ENCODE measurements at regions not wholly inside any gene's neighbourhood (a gene's known extent, or its start where the extent isn't known, plus 50 kb on each side); places are given as distances from the start of the nearest gene placed in this dataset.

- no peak for DNase-seq (ENCODE audit: low read depth, low spot score)
- in situ Hi-C loops (cut with HindIII; ENCODE audit: low sequenced_read_pairs), result no loop called here
- TF ChIP-seq, protein P1, sequence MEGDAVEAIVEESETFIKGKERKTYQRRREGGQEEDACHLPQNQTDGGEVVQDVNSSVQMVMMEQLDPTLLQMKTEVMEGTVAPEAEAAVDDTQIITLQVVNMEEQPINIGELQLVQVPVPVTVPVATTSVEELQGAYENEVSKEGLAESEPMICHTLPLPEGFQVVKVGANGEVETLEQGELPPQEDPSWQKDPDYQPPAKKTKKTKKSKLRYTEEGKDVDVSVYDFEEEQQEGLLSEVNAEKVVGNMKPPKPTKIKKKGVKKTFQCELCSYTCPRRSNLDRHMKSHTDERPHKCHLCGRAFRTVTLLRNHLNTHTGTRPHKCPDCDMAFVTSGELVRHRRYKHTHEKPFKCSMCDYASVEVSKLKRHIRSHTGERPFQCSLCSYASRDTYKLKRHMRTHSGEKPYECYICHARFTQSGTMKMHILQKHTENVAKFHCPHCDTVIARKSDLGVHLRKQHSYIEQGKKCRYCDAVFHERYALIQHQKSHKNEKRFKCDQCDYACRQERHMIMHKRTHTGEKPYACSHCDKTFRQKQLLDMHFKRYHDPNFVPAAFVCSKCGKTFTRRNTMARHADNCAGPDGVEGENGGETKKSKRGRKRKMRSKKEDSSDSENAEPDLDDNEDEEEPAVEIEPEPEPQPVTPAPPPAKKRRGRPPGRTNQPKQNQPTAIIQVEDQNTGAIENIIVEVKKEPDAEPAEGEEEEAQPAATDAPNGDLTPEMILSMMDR (IDR thresholded peaks at IDR 0.05; ENCODE audit: low read depth, low read length), result no peak
- no peak overlapping the region for H3K4me3 ChIP-seq (ENCODE audit: low read depth, low read length)
Measured at GRCh38 chr20:50272724-50273446, 82.3 kb downstream of the CEBPB start.

DNA sequence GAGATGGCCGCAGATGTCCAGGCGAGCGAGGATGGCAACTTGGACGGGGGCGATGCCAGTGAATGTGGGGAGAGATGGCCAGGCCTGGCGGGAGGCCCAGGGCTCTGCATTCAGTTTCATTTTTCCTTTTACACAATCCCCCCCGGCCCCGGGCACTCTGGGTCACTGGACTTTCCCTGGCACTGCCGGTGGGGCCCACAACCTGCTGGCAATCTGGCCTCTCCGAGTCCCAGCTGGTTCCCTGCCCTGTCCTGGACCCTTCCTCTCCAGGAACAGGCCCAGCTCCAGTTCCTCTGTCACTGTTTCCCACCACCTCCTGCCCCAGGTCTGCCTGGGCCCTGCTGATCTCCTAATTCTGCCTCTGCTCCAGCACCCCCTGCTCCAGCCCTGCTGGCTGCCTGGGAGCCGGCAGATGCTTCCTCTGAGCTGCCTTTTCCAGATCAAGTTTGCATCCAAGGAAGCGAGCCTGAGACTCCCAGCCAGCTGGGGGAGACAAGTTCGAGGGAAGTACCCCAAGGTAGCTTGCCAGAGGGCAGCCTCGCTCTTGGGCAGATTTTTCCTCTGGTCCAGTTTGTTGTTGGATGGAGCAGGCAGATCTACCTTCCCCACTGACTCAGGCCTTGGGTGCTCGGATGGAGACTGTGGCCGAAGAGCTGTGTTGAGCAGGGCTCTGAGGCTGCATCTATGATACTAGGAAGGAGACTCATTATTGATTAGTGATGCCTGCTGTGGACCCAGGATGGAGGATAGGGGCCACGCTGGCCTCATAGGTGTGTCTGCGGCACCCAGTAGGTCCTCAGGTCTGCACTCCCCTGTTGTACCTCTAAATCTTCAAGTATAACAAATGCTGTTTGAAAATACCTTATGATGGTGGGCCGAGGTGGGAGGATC is 83.2 kb downstream of the CEBPB start:
- DNase-seq (ENCODE audit: low read depth, low spot score), result no peak
- in situ Hi-C loops (cut with HindIII; ENCODE audit: low sequenced_read_pairs), result no loop called here
- no peak overlapping the region for H3K4me3 ChIP-seq (ENCODE audit: low read depth, low read length)
- TF ChIP-seq, protein P1 (IDR thresholded peaks at IDR 0.05; ENCODE audit: low read depth, low read length), result peak; percentile 3

DNA sequence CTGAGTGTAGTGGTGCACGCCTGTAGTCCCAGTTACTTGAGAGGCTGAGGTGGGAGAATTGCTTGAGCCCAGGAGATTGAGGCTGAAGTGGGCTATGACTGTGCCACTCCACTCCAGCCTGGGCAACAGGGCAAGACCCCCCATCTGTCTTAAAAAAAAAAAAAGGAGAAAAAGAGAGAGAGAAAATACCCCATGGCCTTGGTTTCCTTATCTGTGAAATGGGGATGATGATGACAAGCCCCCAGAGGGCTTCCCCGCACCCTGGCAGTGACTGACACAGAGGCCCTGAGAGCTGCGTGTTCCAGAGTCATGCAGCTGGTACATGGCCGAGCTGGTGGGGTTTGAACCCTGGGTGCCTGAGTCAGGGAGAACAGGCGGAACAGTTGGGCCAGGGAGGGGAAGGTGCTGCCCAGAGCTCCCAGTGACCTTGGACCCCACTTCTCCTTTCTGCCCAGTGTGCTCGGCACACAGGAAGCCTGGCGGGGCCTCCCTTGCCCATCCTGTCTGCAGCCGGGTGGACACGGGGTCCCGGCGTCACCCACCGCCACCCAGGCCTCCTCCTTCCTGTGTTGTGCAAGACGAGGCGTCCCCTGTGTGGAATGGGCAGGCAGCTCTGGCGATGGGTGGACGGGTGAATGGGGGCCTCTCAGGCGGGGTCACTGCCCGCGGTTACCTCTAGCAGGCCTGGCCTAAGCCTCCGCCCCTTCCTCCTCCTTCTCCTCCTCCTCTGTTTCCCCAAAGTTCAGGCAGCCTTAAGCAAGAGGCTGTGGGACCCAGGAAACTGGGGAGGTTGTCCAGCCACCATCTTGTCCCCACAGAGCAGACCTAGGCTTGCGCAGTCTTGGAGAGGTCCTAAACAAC is 84.2 kb downstream of the CEBPB start:
- no peak for DNase-seq (ENCODE audit: low read depth, low spot score)
- in situ Hi-C loops (cut with HindIII; ENCODE audit: low sequenced_read_pairs), result no loop called here
- H3K4me3 ChIP-seq (ENCODE audit: low read depth, low read length), result no peak overlapping the region
- TF ChIP-seq, protein P1 (IDR thresholded peaks at IDR 0.05; ENCODE audit: low read depth, low read length), result no peak

- H3K4me3 ChIP-seq (ENCODE audit: low read depth, low read length), result no peak overlapping the region
- DNase-seq (ENCODE audit: low read depth, low spot score), result no peak
- in situ Hi-C loops (cut with HindIII; ENCODE audit: low sequenced_read_pairs), result no loop called here
Measured at GRCh38 chr20:50276119-50277063, 85.8 kb downstream of the CEBPB start.

GRCh38 chr20:50277064-50277415 is 86.4 kb downstream of the CEBPB start:
- TF ChIP-seq, protein P1 (IDR thresholded peaks at IDR 0.05; ENCODE audit: low read depth, low read length), result no peak
- DNase-seq (ENCODE audit: low read depth, low spot score), result no peak
- in situ Hi-C loops (cut with HindIII; ENCODE audit: low sequenced_read_pairs), result no loop called here
- H3K4me3 ChIP-seq (ENCODE audit: low read depth, low read length), result no peak overlapping the region

More at GRCh38 chr20:50276119-50277063, 85.8 kb downstream of the CEBPB start:
- TF ChIP-seq, protein P1 (IDR thresholded peaks at IDR 0.05; ENCODE audit: low read depth, low read length), result no peak

Data from astrocyte of the spinal cord (primary cell).